ENCODE measurements at regions not wholly inside any gene's neighbourhood (a gene's known extent, or its start where the extent isn't known, plus 50 kb on each side); places are given as distances from the start of the nearest gene placed in this dataset.

GRCh38 chr7:131657881-131658280, 101.5 kb upstream of the PODXL start:
- no peak overlapping the region for H3K27ac ChIP-seq (ENCODE audit: low read depth)
- 77% methylated on average over 3 of the region's 3 CpGs for WGBS

GRCh38 chr7:131656980-131657723, 100.7 kb upstream of the PODXL start:
- 78% methylated on average over 10 of the region's 10 CpGs for WGBS

More at GRCh38 chr7:131657881-131658280, 101.5 kb upstream of the PODXL start:
- H3K36me3 ChIP-seq (ENCODE audit: insufficient read depth): no peaks in the 10 kb centered on the region
- no peak for DNase-seq (ENCODE audit: extremely low spot score)
- H3K4me3 ChIP-seq (ENCODE audit: low read depth, low read length): no peak overlapping the region
- H3K4me1 ChIP-seq (ENCODE audit: insufficient read depth): no peaks in the 10 kb centered on the region

GRCh38 chr7:131655866-131656265, 99.4 kb upstream of the PODXL start:
- 82% methylated on average over 7 of the region's 7 CpGs for WGBS
- Histone ChIP-seq H3K36me3 (ENCODE audit: insufficient read depth) (no peaks in the 10 kb centered on the region), H3K4me3 (ENCODE audit: low read depth, low read length) (no peak overlapping the region), H3K27ac (ENCODE audit: low read depth) (no peak overlapping the region), H3K4me1 (ENCODE audit: insufficient read depth) (no peaks in the 10 kb centered on the region)
- DNase-seq (ENCODE audit: extremely low spot score): no peak

More at GRCh38 chr7:131656980-131657723, 100.7 kb upstream of the PODXL start:
- DNase-seq (ENCODE audit: extremely low spot score): no peak
- H3K27ac ChIP-seq (ENCODE audit: low read depth): no peak overlapping the region
- H3K4me1 ChIP-seq (ENCODE audit: insufficient read depth): no peaks in the 10 kb centered on the region
- no peaks in the 10 kb centered on the region for H3K36me3 ChIP-seq (ENCODE audit: insufficient read depth)
- no peak overlapping the region for H3K4me3 ChIP-seq (ENCODE audit: low read depth, low read length)

GRCh38 chr7:131655447-131655846, 99.0 kb upstream of the PODXL start:
- Histone ChIP-seq H3K4me1 (ENCODE audit: insufficient read depth) (no peaks in the 10 kb centered on the region), H3K36me3 (ENCODE audit: insufficient read depth) (no peaks in the 10 kb centered on the region), H3K4me3 (ENCODE audit: low read depth, low read length) (no peak overlapping the region), H3K27ac (ENCODE audit: low read depth) (no peak overlapping the region)
- WGBS: 92% methylated on average over 6 of the region's 6 CpGs
- no peak for DNase-seq (ENCODE audit: extremely low spot score)

GRCh38 chr7:131654668-131655326, 98.4 kb upstream of the PODXL start:
- no peak overlapping the region for H3K27ac ChIP-seq (ENCODE audit: low read depth)
- H3K4me3 ChIP-seq (ENCODE audit: low read depth, low read length): no peak overlapping the region
- 31% methylated on average over 19 of the region's 19 CpGs for WGBS
- H3K4me1 ChIP-seq (ENCODE audit: insufficient read depth): no peaks in the 10 kb centered on the region
- DNase-seq (ENCODE audit: extremely low spot score): peak; percentile 13
- H3K36me3 ChIP-seq (ENCODE audit: insufficient read depth): no peaks in the 10 kb centered on the region

DNA sequence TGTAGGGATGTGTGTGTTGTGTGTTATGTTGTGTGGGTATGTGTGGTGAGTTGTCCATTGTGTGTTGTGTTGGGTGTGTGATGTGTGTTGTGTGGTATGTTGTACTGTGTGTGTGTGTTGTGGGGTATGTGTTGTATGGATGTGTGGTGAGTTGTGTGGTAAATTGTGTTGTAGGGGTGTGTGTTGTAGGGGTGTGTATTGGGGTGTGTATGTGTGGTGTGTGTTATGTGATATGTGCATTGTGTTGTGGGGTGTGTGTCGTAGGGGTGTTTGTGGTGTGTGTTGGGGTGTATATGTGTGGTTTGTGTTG, 97.8 kb upstream of the PODXL start:
- 84% methylated on average over 1 of the region's 1 CpG for WGBS
- no peak for DNase-seq (ENCODE audit: extremely low spot score)
- no peak overlapping the region for H3K4me3 ChIP-seq (ENCODE audit: low read depth, low read length)
- no peak overlapping the region for H3K27ac ChIP-seq (ENCODE audit: low read depth)
- no peaks in the 10 kb centered on the region for H3K36me3 ChIP-seq (ENCODE audit: insufficient read depth)
- H3K4me1 ChIP-seq (ENCODE audit: insufficient read depth): no peaks in the 10 kb centered on the region

DNA sequence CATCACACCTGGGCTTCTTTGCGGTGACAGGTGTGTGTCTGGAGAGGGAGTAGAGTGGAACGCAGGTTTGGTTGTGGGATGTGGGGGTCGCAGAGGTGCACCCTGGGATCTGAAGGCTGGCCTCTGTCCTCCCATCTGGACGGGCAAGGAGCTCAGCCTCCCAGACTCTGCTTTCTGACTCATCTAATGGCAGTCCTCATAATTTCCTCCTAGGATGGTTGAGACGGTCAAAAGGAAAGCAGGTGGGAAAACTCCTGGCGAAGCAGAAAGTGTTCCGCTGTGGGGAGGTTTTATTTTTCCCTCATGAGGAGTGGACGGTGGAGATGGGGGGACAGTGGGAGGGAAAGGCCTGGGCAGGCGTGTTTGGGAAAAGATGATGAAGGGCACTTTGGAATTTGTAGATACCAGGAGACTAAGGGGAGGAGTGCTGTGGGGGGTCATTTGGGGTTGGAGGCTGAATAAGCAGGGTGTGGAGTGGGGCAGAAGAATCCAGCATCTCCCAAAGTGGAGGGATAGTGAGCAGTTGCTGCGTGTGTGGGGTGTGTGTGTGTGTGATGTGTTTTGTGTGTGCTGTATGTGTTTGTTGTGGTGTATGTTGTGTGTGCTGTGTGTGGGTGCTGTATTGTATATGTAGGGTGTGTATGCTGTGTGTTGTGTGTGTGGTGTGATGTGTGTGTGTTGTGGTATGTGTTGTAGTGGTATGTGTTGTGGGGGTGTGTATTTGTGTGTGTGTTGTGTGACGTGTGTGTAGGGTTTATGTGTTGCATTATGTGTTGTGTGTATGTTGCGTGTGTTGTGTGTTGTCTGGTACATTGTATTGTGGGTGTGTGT, 97.2 kb upstream of the PODXL start:
- Histone ChIP-seq H3K36me3 (ENCODE audit: insufficient read depth) (no peaks in the 10 kb centered on the region), H3K27ac (ENCODE audit: low read depth) (no peak overlapping the region), H3K4me1 (ENCODE audit: insufficient read depth) (no peaks in the 10 kb centered on the region), H3K4me3 (ENCODE audit: low read depth, low read length) (no peak overlapping the region)
- 63% methylated on average over 12 of the region's 12 CpGs for WGBS
- no peak for DNase-seq (ENCODE audit: extremely low spot score)

GRCh38 chr7:131652934-131653333, 96.5 kb upstream of the PODXL start:
- Histone ChIP-seq H3K4me3 (ENCODE audit: low read depth, low read length) (no peak overlapping the region), H3K27ac (ENCODE audit: low read depth) (no peak overlapping the region), H3K4me1 (ENCODE audit: insufficient read depth) (no peaks in the 10 kb centered on the region), H3K36me3 (ENCODE audit: insufficient read depth) (no peaks in the 10 kb centered on the region)
- WGBS: 32% methylated on average over 2 of the region's 2 CpGs
- DNase-seq (ENCODE audit: extremely low spot score): no peak

GRCh38 chr7:131652194-131652593, 95.8 kb upstream of the PODXL start:
- DNase-seq (ENCODE audit: extremely low spot score): no peak
- no peak overlapping the region for H3K27ac ChIP-seq (ENCODE audit: low read depth)
- no peaks in the 10 kb centered on the region for H3K4me1 ChIP-seq (ENCODE audit: insufficient read depth)
- H3K36me3 ChIP-seq (ENCODE audit: insufficient read depth): no peaks in the 10 kb centered on the region
- H3K4me3 ChIP-seq (ENCODE audit: low read depth, low read length): no peak overlapping the region
- 91% methylated on average over 5 of the region's 5 CpGs for WGBS

DNA sequence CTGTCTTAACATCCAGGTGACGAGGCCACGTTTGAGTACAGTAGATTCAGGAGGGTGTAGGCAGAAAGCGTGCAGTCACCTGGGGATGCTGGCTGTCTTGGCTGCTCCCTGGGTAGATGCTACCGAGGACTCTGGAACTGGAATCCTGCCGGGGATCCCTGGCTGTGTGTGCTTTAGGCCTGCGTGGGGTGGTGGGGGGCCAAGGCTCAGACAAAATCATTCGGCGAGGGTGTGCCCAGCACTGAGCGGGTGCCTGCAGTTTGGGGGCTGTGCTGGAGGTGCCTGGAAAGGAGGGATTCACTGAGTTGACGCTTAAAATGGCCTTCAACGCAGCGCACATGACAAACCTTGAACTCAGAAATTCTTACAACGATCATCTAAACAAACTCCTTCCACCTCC, 93.5 kb upstream of the PODXL start:
- Histone ChIP-seq H3K36me3 (ENCODE audit: insufficient read depth) (no peaks in the 10 kb centered on the region), H3K27ac (ENCODE audit: low read depth) (no peak overlapping the region)

DNA sequence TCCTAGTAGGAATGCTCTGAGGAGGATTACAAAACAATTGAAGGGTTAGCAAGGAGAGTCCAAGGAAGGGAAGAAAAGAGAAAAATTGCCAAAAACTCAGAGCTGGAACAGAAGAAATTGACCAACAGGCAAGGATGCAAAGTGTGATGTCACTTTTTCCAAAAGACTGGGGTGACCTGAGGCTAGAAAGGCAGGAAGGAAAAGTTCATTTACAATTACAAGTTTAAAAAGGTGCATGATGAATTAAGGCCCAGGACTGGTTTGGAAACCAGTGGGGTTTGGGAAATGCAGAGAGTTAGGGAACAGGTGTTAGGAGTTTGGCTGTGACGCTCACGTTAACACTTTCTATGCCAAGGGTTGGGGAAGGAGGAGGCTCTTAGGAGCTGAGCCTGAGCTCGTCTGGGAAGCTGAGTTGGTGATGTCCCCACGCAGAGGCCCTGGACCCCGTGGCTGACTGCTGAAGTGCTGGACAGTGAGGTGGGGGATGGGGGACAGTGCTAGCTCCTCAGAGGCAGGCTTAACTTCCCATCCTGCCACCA, 92.6 kb upstream of the PODXL start:
- no peaks in the 10 kb centered on the region for H3K36me3 ChIP-seq (ENCODE audit: insufficient read depth)
- 45% methylated on average over 5 of the region's 5 CpGs for whole genome bisulfite sequencing
- H3K27ac ChIP-seq (ENCODE audit: low read depth): no peak overlapping the region
- no peak overlapping the region for H3K4me3 ChIP-seq (ENCODE audit: low read depth, low read length)
- H3K4me1 ChIP-seq (ENCODE audit: insufficient read depth): no peaks in the 10 kb centered on the region
- no peak for DNase-seq (ENCODE audit: extremely low spot score)

More for the DNA sequence above, 93.5 kb upstream of the PODXL start:
- no peak for DNase-seq (ENCODE audit: extremely low spot score)
- Histone ChIP-seq H3K4me1 (ENCODE audit: insufficient read depth) (no peaks in the 10 kb centered on the region), H3K4me3 (ENCODE audit: low read depth, low read length) (no peak overlapping the region)
- WGBS: 86% methylated on average over 13 of the region's 13 CpGs

DNA sequence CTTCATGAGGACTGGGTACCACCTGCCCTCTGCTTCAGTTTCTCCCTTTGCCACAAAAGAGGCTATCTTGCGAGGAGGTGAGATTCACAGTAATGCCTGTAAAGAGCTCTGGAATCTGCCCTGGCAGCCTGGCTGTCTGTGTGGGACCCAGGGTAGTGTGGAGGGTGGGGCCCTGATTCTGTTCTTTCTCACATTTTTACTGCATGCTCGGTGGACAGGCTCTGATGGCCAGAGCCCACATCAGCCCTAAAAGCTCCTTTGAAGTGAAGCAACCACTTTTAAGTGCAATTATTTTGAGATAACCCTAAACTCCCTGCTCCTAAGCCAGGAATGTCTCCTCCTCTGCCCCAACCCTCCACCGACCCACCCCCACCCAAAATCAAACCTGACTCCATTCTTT, 92.1 kb upstream of the PODXL start:
- no peaks in the 10 kb centered on the region for H3K36me3 ChIP-seq (ENCODE audit: insufficient read depth)
- DNase-seq (ENCODE audit: extremely low spot score): no peak
- no peak overlapping the region for H3K27ac ChIP-seq (ENCODE audit: low read depth)
- no peaks in the 10 kb centered on the region for H3K4me1 ChIP-seq (ENCODE audit: insufficient read depth)
- no peak overlapping the region for H3K4me3 ChIP-seq (ENCODE audit: low read depth, low read length)
- WGBS: 44% methylated on average over 3 of the region's 3 CpGs

GRCh38 chr7:131646203-131646602, 89.8 kb upstream of the PODXL start:
- no peaks in the 10 kb centered on the region for H3K4me1 ChIP-seq (ENCODE audit: insufficient read depth)
- no peak overlapping the region for H3K27ac ChIP-seq (ENCODE audit: low read depth)
- no peak for DNase-seq (ENCODE audit: extremely low spot score)
- H3K4me3 ChIP-seq (ENCODE audit: low read depth, low read length): no peak overlapping the region
- no peaks in the 10 kb centered on the region for H3K36me3 ChIP-seq (ENCODE audit: insufficient read depth)
- WGBS: 98% methylated on average over 4 of the region's 4 CpGs

Data from urinary bladder (tissue), 3 donors.